ENCODE measurements at regions not wholly inside any gene's neighbourhood (a gene's known extent, or its start where the extent isn't known, plus 50 kb on each side); places are given as distances from the start of the nearest gene placed in this dataset.

GRCh38 chr1:4444086-4444485 is 210.3 kb upstream of the AJAP1 start:
- H3K27me3 Mint-ChIP-seq (ENCODE audit: unreplicated experiment), result no peaks in the 10 kb centered on the region
- no peak for DNase-seq
- BruUV-seq (replicated peaks), result no TSS peak
- H3K4me3 Mint-ChIP-seq (ENCODE audit: low read depth, unreplicated experiment), result no peak overlapping the region
- CTCF ChIA-PET, result no interaction called here
- no peaks in the 10 kb centered on the region for H3K4me1 Mint-ChIP-seq (ENCODE audit: low read depth, unreplicated experiment)
- H3K27ac Mint-ChIP-seq (ENCODE audit: unreplicated experiment), result no peak overlapping the region
- H3K36me3 Mint-ChIP-seq (ENCODE audit: insufficient read depth, unreplicated experiment), result no peaks in the 10 kb centered on the region
- H3K9me3 Mint-ChIP-seq (ENCODE audit: low read depth, unreplicated experiment), result peaks cover 10% of the 10 kb centered on the region
- TF ChIP-seq CTCF (IDR thresholded peaks at IDR 0.05; ENCODE audit: unreplicated experiment), result no peak
- intact Hi-C loops (cut with micrococcal nuclease; ENCODE audit: unreplicated experiment), result no loop called here

- Mint-ChIP-seq H3K4me3 (ENCODE audit: low read depth, unreplicated experiment) (no peak overlapping the region), H3K27ac (ENCODE audit: unreplicated experiment) (no peak overlapping the region), H3K36me3 (ENCODE audit: insufficient read depth, unreplicated experiment) (no peaks in the 10 kb centered on the region), H3K4me1 (ENCODE audit: low read depth, unreplicated experiment) (no peaks in the 10 kb centered on the region), H3K9me3 (ENCODE audit: low read depth, unreplicated experiment) (peaks cover 12% of the 10 kb centered on the region), H3K27me3 (ENCODE audit: unreplicated experiment) (no peaks in the 10 kb centered on the region)
- no peak for DNase-seq
- CTCF ChIA-PET, result no interaction called here
- no peak for TF ChIP-seq CTCF (IDR thresholded peaks at IDR 0.05; ENCODE audit: unreplicated experiment)
- BruUV-seq (replicated peaks), result no TSS peak
- intact Hi-C loops (cut with micrococcal nuclease; ENCODE audit: unreplicated experiment), result no loop called here
Measured at GRCh38 chr1:4447778-4448420, 206.5 kb upstream of the AJAP1 start.

- no peak for DNase-seq
- Mint-ChIP-seq H3K4me3 (ENCODE audit: low read depth, unreplicated experiment) (no peak overlapping the region), H3K27ac (ENCODE audit: unreplicated experiment) (no peak overlapping the region), H3K4me1 (ENCODE audit: low read depth, unreplicated experiment) (no peaks in the 10 kb centered on the region), H3K36me3 (ENCODE audit: insufficient read depth, unreplicated experiment) (no peaks in the 10 kb centered on the region), H3K27me3 (ENCODE audit: unreplicated experiment) (no peaks in the 10 kb centered on the region), H3K9me3 (ENCODE audit: low read depth, unreplicated experiment) (peaks cover 12% of the 10 kb centered on the region)
- intact Hi-C loops (cut with micrococcal nuclease; ENCODE audit: unreplicated experiment), result no loop called here
- CTCF ChIA-PET, result no interaction called here
- no TSS peak for BruUV-seq (replicated peaks)
- no peak for TF ChIP-seq CTCF (IDR thresholded peaks at IDR 0.05; ENCODE audit: unreplicated experiment)
Measured at GRCh38 chr1:4449972-4450371, 204.4 kb upstream of the AJAP1 start.

GRCh38 chr1:4452701-4453100 is 201.7 kb upstream of the AJAP1 start:
- BruUV-seq (replicated peaks), result no TSS peak
- no peaks in the 10 kb centered on the region for H3K4me1 Mint-ChIP-seq (ENCODE audit: low read depth, unreplicated experiment)
- no peaks in the 10 kb centered on the region for H3K27me3 Mint-ChIP-seq (ENCODE audit: unreplicated experiment)
- H3K4me3 Mint-ChIP-seq (ENCODE audit: low read depth, unreplicated experiment), result no peak overlapping the region
- TF ChIP-seq CTCF (IDR thresholded peaks at IDR 0.05; ENCODE audit: unreplicated experiment), result no peak
- H3K9me3 Mint-ChIP-seq (ENCODE audit: low read depth, unreplicated experiment), result peaks cover 9% of the 10 kb centered on the region
- no peaks in the 10 kb centered on the region for H3K36me3 Mint-ChIP-seq (ENCODE audit: insufficient read depth, unreplicated experiment)
- DNase-seq, result no peak
- no peak overlapping the region for H3K27ac Mint-ChIP-seq (ENCODE audit: unreplicated experiment)
- intact Hi-C loops (cut with micrococcal nuclease; ENCODE audit: unreplicated experiment), result no loop called here
- CTCF ChIA-PET, result no interaction called here
